ENCODE measurements at regions not wholly inside any gene's neighbourhood (a gene's known extent, or its start where the extent isn't known, plus 50 kb on each side); places are given as distances from the start of the nearest gene placed in this dataset.

DNA sequence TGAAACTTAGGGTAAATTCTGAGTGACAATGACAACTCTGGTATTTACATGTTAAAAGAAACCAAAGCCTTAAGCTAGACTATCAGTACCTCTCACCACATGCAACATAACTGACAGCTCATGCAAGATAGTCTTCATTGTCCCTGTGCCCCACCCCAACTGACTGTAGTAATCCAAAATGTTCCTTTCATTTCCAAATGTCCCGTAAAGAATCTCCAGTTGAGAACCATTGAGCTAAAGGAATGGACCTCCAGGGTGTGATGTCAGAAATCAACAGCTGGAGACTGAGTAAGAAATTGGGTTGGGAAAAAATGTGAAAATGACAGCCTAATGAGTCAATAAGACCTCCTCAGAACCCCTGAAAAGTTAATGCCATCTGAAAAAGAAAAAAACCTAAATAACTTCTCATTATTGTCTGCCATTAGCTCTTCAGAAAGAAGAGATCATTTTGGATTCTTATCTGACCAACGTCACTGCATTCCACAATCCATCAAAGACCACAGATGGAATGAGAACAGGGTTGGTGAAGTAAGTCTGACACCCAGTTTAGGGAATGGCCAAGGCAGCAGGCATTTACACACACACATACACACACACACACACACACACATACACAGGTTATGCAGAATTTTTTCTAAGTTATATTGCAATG lies 51.7 kb upstream of the ACVR2A start:
- Histone ChIP-seq H4K20me1 (no peaks in the 10 kb centered on the region), H3K9ac (no peak overlapping the region), H3K4me1 (no peaks in the 10 kb centered on the region), H3K27me3 (no peaks in the 10 kb centered on the region), H3K4me3 (no peak overlapping the region), H3K27ac (no peak overlapping the region), H3K9me3 (replicated peaks in 1 of 11) (no peaks in the 10 kb centered on the region), H3K4me2 (no peak overlapping the region), H3K36me3 (no peaks in the 10 kb centered on the region)
- TF ChIP-seq Cebpa-rat (IDR thresholded peaks at IDR 0.05) = no peak

DNA sequence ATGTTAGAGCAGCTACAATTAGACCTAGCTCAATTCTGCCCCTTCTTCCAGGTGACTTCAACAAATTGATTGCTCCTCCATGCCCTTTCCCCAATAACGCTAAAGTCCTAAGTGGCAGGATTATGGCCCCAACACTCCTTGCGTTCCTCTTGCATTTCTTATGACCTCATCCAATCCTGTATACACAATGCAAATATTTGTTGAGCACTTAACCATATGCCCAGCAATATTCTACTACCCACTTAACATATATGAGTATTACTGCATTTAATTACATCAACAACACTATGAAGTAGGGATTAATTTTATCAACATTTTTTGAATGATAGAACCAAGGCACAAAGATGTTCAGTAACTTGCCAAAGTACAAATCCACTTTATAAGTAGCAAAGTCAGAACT lies 54.2 kb upstream of the ACVR2A start:
- no peaks in the 10 kb centered on the region for H4K20me1 ChIP-seq
- no peaks in the 10 kb centered on the region for H3K4me1 ChIP-seq
- H3K4me3 ChIP-seq = no peak overlapping the region
- no peak overlapping the region for H3K4me2 ChIP-seq
- H3K27ac ChIP-seq = no peak overlapping the region
- H3K9ac ChIP-seq = no peak overlapping the region
- H3K27me3 ChIP-seq = no peaks in the 10 kb centered on the region
- no peaks in the 10 kb centered on the region for H3K9me3 ChIP-seq (replicated peaks in 1 of 11)
- H3K36me3 ChIP-seq = no peaks in the 10 kb centered on the region
- TF ChIP-seq Cebpa-rat (IDR thresholded peaks at IDR 0.05) = no peak

DNA sequence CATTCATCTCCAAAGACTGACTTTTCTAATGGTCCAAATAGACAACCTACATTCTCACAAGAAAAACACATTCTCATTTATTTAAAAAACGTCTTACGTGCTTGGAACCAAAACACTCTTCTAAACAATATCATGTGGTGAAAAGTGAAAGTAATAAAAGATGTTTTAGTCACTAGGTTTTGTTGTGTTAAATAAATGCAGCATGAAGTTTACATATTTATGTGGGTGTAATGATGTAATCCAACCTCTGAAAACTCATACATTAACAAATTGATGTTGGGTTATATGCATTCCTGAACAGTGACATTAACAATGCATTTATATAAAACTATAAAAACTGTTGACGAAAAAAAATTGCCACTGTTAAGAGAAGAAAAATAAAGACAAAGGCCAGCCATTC lies 55.1 kb upstream of the ACVR2A start:
- Histone ChIP-seq H3K27me3 (no peaks in the 10 kb centered on the region), H3K4me3 (no peak overlapping the region), H3K4me2 (no peak overlapping the region), H3K27ac (no peak overlapping the region), H3K9ac (no peak overlapping the region), H3K36me3 (no peaks in the 10 kb centered on the region), H4K20me1 (no peaks in the 10 kb centered on the region), H3K4me1 (no peaks in the 10 kb centered on the region), H3K9me3 (replicated peaks in 1 of 11) (no peaks in the 10 kb centered on the region)
- TF ChIP-seq Cebpa-rat (IDR thresholded peaks at IDR 0.05) = no peak

DNA sequence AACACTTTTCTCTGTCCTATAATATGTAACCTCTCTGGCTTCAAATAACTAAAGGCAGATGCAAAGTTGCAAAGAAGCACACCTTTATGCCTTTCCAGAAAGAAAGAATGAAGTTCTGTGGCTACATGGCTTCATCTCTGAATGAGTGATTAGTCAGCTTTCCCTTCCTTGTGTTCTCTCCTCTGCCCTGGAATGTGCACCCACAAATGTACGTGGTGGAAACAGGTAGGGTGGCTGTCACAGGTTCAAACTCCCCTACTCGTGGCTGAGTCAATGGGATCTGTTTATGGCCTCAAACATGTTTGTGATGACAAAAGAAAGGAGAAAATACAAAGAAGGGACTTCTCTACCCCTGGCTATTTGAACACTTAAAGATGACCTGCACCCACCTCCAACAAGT lies 55.5 kb upstream of the ACVR2A start:
- Histone ChIP-seq H4K20me1 (no peaks in the 10 kb centered on the region), H3K27ac (no peak overlapping the region), H3K4me3 (no peak overlapping the region), H3K9me3 (replicated peaks in 1 of 11) (no peaks in the 10 kb centered on the region), H3K36me3 (no peaks in the 10 kb centered on the region), H3K9ac (no peak overlapping the region), H3K4me2 (no peak overlapping the region), H3K27me3 (no peaks in the 10 kb centered on the region), H3K4me1 (no peaks in the 10 kb centered on the region)
- no peak for TF ChIP-seq Cebpa-rat (IDR thresholded peaks at IDR 0.05)

DNA sequence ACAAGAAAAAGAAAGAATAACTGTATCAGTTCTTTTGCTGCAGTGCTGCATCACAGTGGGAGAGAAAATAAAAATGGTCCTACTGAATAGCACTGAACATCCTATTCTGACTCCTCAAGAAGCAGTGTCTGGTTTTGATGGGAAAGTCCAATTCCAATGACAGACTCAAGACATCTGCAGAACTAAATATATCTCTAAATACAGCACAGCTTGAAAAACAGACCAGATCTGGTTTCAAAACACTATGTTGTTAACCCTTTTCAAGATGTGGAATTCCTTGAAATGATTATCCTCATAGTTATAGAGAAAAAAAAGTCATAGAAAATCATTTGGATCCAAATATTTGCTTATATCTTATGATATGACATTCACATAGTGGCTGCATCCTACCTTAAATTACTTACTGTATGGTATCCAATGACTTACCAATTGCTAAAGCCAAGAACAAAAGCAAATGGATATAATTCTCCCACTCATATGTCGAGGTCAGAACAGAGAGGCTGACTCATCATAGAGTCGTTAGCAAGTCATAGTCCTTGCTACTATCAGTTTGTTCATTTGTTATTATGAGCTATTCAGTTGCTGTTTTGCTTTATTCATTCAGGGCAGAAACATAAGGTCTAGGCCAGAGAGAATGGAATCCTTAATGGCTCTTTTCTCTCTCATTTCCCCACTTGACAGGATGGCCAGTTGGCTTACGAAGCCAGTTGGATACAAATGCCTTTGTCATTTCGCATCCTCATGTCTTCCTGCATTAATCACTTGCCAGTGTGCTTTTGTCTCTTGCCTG lies 62.5 kb upstream of the ACVR2A start:
- Histone ChIP-seq H4K20me1 (no peaks in the 10 kb centered on the region), H3K4me3 (no peak overlapping the region), H3K4me1 (no peaks in the 10 kb centered on the region), H3K9me3 (replicated peaks in 1 of 11) (no peaks in the 10 kb centered on the region), H3K27ac (no peak overlapping the region), H3K36me3 (no peaks in the 10 kb centered on the region), H3K27me3 (no peaks in the 10 kb centered on the region), H3K4me2 (no peak overlapping the region), H3K9ac (no peak overlapping the region)
- TF ChIP-seq Cebpa-rat (IDR thresholded peaks at IDR 0.05) = no peak

DNA sequence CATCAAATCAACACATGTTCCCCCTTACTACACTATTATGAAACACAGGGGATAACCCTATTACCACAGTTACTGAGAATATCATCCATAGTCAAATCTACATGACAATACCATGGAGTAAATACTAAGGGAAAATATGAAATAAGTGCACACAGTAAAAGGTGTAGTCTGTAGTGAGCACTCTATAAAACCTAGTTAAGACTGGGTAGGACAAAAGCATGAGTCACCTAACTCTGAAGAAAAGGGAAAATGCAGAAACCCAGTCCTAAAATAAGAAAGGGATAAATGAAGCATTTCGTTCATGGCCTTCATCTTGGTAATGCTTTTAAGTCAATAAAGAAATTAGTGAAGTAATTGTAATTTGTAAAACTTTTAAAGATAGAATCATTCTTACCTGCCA lies 65.4 kb upstream of the ACVR2A start:
- Histone ChIP-seq H3K4me3 (no peak overlapping the region), H3K9me3 (replicated peaks in 1 of 11) (no peaks in the 10 kb centered on the region), H3K4me2 (no peak overlapping the region), H3K27me3 (no peaks in the 10 kb centered on the region), H3K9ac (no peak overlapping the region), H3K4me1 (no peaks in the 10 kb centered on the region), H3K36me3 (no peaks in the 10 kb centered on the region), H4K20me1 (no peaks in the 10 kb centered on the region), H3K27ac (no peak overlapping the region)
- TF ChIP-seq Cebpa-rat (IDR thresholded peaks at IDR 0.05) = no peak

DNA sequence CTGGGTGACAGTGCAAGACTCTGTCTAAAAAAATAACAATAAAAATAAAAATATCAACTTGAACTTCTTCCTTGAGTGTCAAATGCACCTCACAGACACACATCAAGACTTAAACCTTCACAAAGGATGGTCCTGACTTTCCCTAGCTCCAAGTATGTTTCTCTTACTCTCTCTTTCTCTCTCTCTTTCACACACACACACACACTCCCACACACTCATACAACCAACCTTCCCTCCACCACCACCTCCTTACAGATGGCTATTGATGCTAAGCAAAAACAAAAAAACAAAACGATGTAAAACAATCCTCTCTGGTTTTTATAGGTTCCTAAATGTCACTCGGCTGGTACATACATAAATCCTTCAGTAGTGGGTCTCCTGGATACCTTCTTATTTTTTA lies 67.4 kb upstream of the ACVR2A start:
- Histone ChIP-seq H3K4me2 (no peak overlapping the region), H3K9ac (no peak overlapping the region), H4K20me1 (no peaks in the 10 kb centered on the region), H3K4me3 (no peak overlapping the region), H3K27me3 (no peaks in the 10 kb centered on the region), H3K36me3 (no peaks in the 10 kb centered on the region), H3K9me3 (replicated peaks in 1 of 11) (no peaks in the 10 kb centered on the region), H3K4me1 (no peaks in the 10 kb centered on the region), H3K27ac (no peak overlapping the region)
- TF ChIP-seq Cebpa-rat (IDR thresholded peaks at IDR 0.05) = no peak

DNA sequence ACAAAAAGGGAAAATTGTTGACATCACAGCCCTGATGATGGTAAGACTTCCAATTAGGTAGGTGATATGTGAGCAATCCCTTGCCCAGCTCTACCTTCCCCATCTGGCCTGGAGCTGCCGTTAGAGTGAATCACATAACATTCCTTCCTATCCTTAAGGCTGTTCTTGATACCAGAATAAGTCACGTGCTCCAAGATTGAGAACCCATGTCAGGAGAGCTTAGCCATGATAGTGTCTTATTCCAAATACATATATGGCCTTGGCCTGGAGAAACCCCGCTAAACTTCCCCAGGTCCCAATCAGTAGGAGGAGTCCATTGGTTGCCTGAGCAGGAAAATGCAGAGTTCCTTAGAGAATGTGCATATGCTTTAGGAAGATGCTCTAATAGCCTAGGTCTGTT lies 70.0 kb upstream of the ACVR2A start:
- Histone ChIP-seq H3K4me1 (no peaks in the 10 kb centered on the region), H3K9me3 (replicated peaks in 1 of 11) (no peaks in the 10 kb centered on the region), H3K4me3 (no peak overlapping the region), H3K4me2 (no peak overlapping the region), H3K36me3 (no peaks in the 10 kb centered on the region), H3K27ac (no peak overlapping the region), H4K20me1 (no peaks in the 10 kb centered on the region), H3K27me3 (no peaks in the 10 kb centered on the region), H3K9ac (no peak overlapping the region)
- no peak for TF ChIP-seq Cebpa-rat (IDR thresholded peaks at IDR 0.05)

DNA sequence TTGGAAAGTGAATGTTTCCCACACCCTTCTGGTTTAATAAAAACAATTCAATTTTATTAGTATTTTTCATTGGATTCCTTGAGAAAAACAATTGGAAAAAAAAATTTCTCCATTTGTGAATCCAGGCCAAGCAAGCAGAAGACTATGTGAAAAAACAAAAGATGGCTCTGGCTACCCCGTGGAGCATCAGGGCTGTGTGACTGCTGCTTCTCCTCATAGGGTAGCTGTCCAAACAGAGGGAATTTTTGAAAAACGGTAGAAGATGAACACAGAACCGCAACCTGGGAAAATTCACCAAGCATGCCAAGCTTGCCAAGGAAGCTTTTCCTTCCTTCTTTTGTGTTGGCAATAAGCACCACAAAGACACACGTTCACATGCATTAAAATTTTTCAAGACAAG lies 71.3 kb upstream of the ACVR2A start:
- TF ChIP-seq Cebpa-rat (IDR thresholded peaks at IDR 0.05) = no peak
- Histone ChIP-seq H4K20me1 (no peaks in the 10 kb centered on the region), H3K4me1 (no peaks in the 10 kb centered on the region), H3K9me3 (replicated peaks in 1 of 11) (no peaks in the 10 kb centered on the region), H3K27ac (no peak overlapping the region), H3K27me3 (no peaks in the 10 kb centered on the region), H3K4me3 (no peak overlapping the region), H3K4me2 (no peak overlapping the region), H3K36me3 (no peaks in the 10 kb centered on the region), H3K9ac (no peak overlapping the region)

DNA sequence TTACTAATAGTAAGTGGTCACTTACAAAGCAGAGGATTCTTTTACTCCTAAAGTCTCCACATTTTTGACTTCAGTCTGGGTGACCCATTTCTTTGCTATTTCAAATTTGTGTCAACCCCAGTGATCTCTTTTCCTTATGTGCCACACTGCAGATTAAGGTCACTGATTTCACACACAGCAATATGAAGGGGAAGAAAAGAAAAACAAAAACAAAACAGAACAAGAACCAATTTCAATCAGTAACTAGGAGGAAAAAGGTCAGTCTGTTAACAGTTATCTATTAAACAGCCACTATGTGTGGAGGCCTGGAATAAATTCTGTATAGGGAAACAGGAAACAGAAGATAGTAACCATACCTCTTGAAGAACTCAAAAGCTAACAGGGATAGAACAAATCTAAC lies 72.0 kb upstream of the ACVR2A start:
- Histone ChIP-seq H3K9ac (no peak overlapping the region), H3K27me3 (no peaks in the 10 kb centered on the region)

More for the DNA sequence above, 72.0 kb upstream of the ACVR2A start:
- H3K9me3 ChIP-seq (replicated peaks in 1 of 11) = no peaks in the 10 kb centered on the region
- no peaks in the 10 kb centered on the region for H3K36me3 ChIP-seq
- H3K4me1 ChIP-seq = no peaks in the 10 kb centered on the region
- H4K20me1 ChIP-seq = no peaks in the 10 kb centered on the region
- TF ChIP-seq Cebpa-rat (IDR thresholded peaks at IDR 0.05) = no peak
- H3K27ac ChIP-seq = no peak overlapping the region
- H3K4me3 ChIP-seq = no peak overlapping the region
- no peak overlapping the region for H3K4me2 ChIP-seq
